ENCODE measurements at regions not wholly inside any gene's neighbourhood (a gene's known extent, or its start where the extent isn't known, plus 50 kb on each side); places are given as distances from the start of the nearest gene placed in this dataset.

- POLR2A ChIA-PET (ENCODE audit: unreplicated experiment), result no interaction called here
Measured at GRCh38 chr12:65739606-65740005, 84.7 kb upstream of the HMGA2 start.

DNA sequence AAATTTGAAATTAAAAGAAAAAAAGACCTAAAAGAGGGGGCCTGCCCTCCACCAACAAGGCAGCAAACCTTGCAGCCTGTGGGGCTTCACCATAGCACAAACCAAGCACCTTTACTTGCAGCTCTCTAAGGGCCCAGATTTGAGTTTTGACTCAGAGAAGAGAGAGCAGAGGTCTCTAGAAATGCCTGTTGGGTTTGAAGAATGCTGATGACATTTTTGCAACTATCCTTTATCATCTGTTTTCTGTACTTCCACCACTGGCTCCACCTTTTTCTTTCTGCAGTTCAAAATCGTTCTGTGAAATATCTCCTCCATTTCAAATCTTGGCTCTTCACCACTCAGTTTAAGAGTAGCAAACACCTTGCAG, 83.8 kb upstream of the HMGA2 start:
- Histone ChIP-seq H3K4me1 (replicated peaks; ENCODE audit: insufficient read depth) (no peaks in the 10 kb centered on the region), H3K4me2 (no peak overlapping the region), H3K27ac (no peak overlapping the region), H3K79me2 (ENCODE audit: low read depth) (no peaks in the 10 kb centered on the region), H3K9me3 (ENCODE audit: insufficient read depth, low read depth) (no peaks in the 10 kb centered on the region), H3K27me3 (ENCODE audit: insufficient read depth, low read depth) (no peaks in the 10 kb centered on the region), H2AFZ (no peak overlapping the region; the same call in 1 of the 2 replicates), H3F3A (ENCODE audit: insufficient read depth, low read depth) (no peaks in the 10 kb centered on the region), H3K36me3 (ENCODE audit: low read depth) (no peaks in the 10 kb centered on the region), H3K4me3 (no peak overlapping the region), H4K20me1 (ENCODE audit: insufficient read depth) (no peaks in the 10 kb centered on the region), H3K9me2 (ENCODE audit: insufficient read depth) (no peaks in the 10 kb centered on the region)
- intact Hi-C loops (cut with micrococcal nuclease; ENCODE audit: unreplicated experiment), result no loop called here
- TF ChIP-seq EZH2 (IDR thresholded peaks at IDR 0.05; ENCODE audit: low read depth) (no peak), CTCF (conservative IDR thresholded peaks at IDR 0.05) (no peak)
- no peak for DNase-seq
- no TSS peak for BruUV-seq (replicated peaks)
- ChIA-PET POLR2A (ENCODE audit: unreplicated experiment) (interaction anchor here (0.9 kb wide), 1 partner anchor 428 kb away, joined by 19 read pairs; no protein-coding TSS in a partner anchor), CTCF (no interaction called here)

More at GRCh38 chr12:65739606-65740005, 84.7 kb upstream of the HMGA2 start:
- TF ChIP-seq EZH2 (IDR thresholded peaks at IDR 0.05; ENCODE audit: low read depth), result no peak
- no peak for TF ChIP-seq CTCF (conservative IDR thresholded peaks at IDR 0.05)
- H3K79me2 ChIP-seq (ENCODE audit: low read depth), result no peaks in the 10 kb centered on the region
- H3K27ac ChIP-seq, result no peak overlapping the region
- BruUV-seq (replicated peaks), result no TSS peak
- no peaks in the 10 kb centered on the region for H3K9me2 ChIP-seq (ENCODE audit: insufficient read depth)
- no peak overlapping the region for H2AFZ ChIP-seq
- no peak overlapping the region for H3K4me2 ChIP-seq
- intact Hi-C loops (cut with micrococcal nuclease; ENCODE audit: unreplicated experiment), result no loop called here
- CTCF ChIA-PET, result no interaction called here
- no peak overlapping the region for H3K4me3 ChIP-seq
- no peaks in the 10 kb centered on the region for H3F3A ChIP-seq (ENCODE audit: insufficient read depth, low read depth)
- no peaks in the 10 kb centered on the region for H3K36me3 ChIP-seq (ENCODE audit: low read depth)
- no peak for DNase-seq
- no peaks in the 10 kb centered on the region for H3K9me3 ChIP-seq (ENCODE audit: insufficient read depth, low read depth)
- no peaks in the 10 kb centered on the region for H3K4me1 ChIP-seq (replicated peaks; ENCODE audit: insufficient read depth)
- H4K20me1 ChIP-seq (ENCODE audit: insufficient read depth), result no peaks in the 10 kb centered on the region
- no peaks in the 10 kb centered on the region for H3K27me3 ChIP-seq (ENCODE audit: insufficient read depth, low read depth)

DNA sequence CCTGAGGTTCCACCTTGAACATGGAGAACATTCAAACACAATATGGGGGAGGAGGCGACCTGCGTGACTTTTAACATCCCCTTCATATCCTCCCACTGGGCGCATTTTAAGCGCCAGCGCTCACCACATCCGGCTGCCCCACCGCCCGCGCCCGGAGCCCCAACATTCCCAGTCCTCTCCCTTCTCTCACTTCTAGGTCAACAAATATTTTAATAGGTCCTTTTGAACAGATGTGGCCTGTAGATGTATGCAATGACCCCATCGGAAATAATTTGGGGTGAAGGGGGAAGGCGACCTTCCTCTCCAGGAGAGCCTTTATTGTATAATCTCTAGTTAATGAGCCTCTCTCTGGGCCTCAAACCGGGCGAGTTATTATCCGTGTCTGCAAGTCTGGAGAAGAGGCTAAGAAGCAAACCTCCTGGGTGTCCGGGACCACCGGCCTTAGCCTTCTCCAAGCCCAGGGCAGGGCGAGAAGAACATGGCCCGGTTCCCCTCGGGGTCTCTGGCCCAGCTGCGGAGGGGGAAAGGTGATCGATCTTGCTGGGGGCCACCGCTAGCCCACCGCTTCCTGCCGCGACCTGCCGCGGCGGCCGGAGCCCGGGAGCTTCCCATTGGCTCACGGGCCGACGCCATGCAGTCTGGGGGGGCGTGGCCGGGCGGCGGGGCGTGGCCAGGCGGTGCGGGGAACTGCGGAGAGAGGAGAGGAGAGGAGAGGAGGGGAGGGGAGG, 83.2 kb upstream of the HMGA2 start:
- Histone ChIP-seq H4K20me1 (ENCODE audit: insufficient read depth) (no peaks in the 10 kb centered on the region), H3K4me3 (no peak overlapping the region), H3K4me2 (no peak overlapping the region), H3K36me3 (ENCODE audit: low read depth) (no peaks in the 10 kb centered on the region), H3K27ac (no peak overlapping the region), H3K4me1 (replicated peaks; ENCODE audit: insufficient read depth) (no peaks in the 10 kb centered on the region), H3K9me3 (ENCODE audit: insufficient read depth, low read depth) (no peaks in the 10 kb centered on the region), H2AFZ (no peak overlapping the region), H3K27me3 (ENCODE audit: insufficient read depth, low read depth) (no peaks in the 10 kb centered on the region), H3F3A (ENCODE audit: insufficient read depth, low read depth) (no peaks in the 10 kb centered on the region), H3K79me2 (ENCODE audit: low read depth) (no peaks in the 10 kb centered on the region), H3K9me2 (ENCODE audit: insufficient read depth) (no peaks in the 10 kb centered on the region)
- intact Hi-C loops (cut with micrococcal nuclease; ENCODE audit: unreplicated experiment), result no loop called here
- POLR2A ChIA-PET (ENCODE audit: unreplicated experiment), result interaction anchor here (0.9 kb wide), 1 partner anchor 428 kb away, joined by 19 read pairs; no protein-coding TSS in a partner anchor
- CTCF ChIA-PET, result no interaction called here
- DNase-seq, result peak in 1 of 2 experiments; percentile 18
- no TSS peak for BruUV-seq (replicated peaks)
- TF ChIP-seq CTCF (conservative IDR thresholded peaks at IDR 0.05), result no peak
- TF ChIP-seq EZH2 (IDR thresholded peaks at IDR 0.05; ENCODE audit: low read depth), result no peak

All from PC-9 (cell line).